ENCODE measurements at regions not wholly inside any gene's neighbourhood (a gene's known extent, or its start where the extent isn't known, plus 50 kb on each side); places are given as distances from the start of the nearest gene placed in this dataset.
"Not testable (repeated sequence)": the region's sequence is repeated elsewhere in the genome, so short reads cannot be mapped to it uniquely, and the experiment has no call there.

DNA sequence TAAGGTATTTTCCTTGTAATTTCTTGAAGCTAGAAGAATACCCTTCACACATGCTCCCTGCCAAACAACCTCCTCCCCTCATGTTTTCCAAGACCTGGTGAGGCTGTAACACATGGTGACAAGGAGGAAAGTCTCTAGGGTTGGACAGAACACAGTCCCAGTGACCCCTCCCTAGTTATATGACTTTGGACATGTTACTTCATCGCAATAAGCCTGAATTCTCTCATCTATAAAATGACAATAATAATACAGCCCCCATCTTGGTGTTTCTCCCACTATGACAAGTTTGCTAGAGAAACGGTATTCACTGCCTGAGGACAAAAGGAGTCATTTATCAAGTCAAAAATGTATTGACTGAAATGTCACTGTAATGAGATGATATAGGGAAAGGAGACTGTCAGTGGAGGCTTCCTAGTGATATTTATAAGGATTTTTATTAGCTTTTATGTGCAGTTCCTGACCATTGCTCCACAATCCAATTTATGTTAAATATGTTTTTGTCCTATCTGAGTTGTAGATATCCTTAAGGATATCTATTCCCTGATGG is 464.4 kb downstream of the SUCLG1 start:
- TF ChIP-seq, protein P1, sequence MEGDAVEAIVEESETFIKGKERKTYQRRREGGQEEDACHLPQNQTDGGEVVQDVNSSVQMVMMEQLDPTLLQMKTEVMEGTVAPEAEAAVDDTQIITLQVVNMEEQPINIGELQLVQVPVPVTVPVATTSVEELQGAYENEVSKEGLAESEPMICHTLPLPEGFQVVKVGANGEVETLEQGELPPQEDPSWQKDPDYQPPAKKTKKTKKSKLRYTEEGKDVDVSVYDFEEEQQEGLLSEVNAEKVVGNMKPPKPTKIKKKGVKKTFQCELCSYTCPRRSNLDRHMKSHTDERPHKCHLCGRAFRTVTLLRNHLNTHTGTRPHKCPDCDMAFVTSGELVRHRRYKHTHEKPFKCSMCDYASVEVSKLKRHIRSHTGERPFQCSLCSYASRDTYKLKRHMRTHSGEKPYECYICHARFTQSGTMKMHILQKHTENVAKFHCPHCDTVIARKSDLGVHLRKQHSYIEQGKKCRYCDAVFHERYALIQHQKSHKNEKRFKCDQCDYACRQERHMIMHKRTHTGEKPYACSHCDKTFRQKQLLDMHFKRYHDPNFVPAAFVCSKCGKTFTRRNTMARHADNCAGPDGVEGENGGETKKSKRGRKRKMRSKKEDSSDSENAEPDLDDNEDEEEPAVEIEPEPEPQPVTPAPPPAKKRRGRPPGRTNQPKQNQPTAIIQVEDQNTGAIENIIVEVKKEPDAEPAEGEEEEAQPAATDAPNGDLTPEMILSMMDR (conservative IDR thresholded peaks at IDR 0.05) = no peak
- no peak overlapping the region for H3K27ac ChIP-seq

DNA sequence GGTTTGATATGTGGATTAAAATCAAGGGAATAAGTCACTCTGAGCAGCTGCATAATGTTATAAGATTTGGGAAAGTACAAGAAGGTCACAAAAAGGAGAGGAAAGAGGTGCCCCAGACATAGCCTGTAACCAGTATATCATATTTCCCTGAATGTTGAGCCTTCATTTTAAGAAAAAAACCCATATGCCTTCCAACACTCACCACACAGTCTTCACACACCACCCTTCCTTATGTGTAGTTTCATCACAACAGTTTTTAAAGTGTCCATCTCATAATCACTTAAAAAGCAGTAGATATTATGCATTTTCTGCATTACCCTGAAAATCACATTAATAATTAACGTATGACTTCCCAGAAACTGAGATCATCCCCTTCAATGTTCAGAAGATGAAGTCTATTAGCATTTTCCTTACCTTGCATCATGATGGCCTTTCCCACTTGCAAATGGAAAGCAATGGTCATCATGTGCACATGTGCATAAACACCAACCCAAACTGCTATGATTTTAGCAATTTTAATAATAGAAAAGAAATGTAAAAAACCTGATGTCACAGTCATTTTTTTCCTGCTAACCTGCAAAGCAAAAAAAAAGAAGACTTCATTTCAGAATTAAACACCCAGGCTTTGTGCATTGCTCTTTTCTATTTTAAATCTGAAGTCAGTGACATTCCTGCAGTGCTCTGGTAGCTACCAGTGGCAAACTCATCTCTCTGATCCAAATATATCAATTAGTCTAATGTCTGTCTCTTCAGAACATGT is 465.0 kb downstream of the SUCLG1 start:
- no peak overlapping the region for H3K27ac ChIP-seq
- TF ChIP-seq, protein P1 (conservative IDR thresholded peaks at IDR 0.05) = no peak

DNA sequence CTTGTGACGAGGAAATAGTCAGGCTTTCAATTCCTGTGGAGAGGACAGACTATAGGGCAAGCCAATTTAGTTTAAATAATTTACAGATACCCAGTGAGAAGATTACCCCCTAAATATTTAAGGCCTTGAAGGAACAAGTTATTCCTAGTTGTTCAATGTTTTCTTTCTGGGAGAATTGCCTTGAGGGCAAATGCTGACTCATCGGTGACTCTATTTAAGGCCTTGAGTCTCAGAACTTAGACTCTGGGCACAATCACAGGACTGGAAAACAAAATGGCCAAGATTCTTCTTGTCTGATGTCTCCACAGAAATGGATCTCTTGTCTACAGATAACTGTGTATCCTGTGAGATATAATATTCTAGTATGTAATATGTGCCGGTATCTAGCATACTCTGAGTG is 467.1 kb downstream of the SUCLG1 start:
- TF ChIP-seq, protein P1 (conservative IDR thresholded peaks at IDR 0.05) = no peak
- no peak overlapping the region for H3K27ac ChIP-seq

DNA sequence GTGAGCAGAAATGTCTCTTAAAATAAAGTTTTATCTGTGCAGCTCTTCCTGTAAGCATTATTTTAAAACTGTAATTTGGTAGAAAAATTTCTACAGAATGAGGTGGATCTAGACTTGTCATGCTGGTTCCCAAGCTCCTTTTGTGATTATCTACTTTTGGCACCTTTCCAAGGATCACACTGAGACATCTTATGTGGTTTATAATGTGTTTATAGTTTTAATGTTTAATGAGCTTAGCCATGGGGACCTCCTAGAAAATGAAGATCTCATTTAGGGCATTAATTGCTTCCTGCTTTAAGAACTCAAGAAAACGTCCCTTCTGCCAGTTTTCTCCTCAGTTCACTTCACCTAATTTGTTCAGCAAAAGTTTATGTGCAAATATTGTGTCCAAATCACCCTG is 468.4 kb downstream of the SUCLG1 start:
- no peak overlapping the region for H3K27ac ChIP-seq
- TF ChIP-seq, protein P1 (conservative IDR thresholded peaks at IDR 0.05) = no peak

DNA sequence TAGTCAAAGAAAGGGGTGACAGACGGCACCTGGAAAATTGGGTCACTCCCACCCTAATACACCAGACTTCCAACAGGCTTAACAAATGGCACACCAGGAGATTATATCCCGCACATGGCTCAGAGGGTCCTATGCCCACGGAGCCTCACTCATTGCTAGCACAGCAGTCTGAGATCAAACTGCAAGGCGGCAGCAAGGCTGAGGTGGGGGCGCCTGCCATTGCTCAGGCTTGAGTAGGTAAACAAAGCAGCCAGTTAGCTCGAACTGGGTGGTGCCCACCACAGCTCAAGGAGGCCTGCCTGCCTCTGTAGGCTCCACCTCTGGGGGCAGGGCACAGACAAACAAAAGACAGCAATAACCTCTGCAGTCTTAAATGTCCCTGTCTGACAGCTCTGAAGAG is 482.5 kb downstream of the SUCLG1 start:
- H3K27ac ChIP-seq = not testable (repeated sequence)

DNA sequence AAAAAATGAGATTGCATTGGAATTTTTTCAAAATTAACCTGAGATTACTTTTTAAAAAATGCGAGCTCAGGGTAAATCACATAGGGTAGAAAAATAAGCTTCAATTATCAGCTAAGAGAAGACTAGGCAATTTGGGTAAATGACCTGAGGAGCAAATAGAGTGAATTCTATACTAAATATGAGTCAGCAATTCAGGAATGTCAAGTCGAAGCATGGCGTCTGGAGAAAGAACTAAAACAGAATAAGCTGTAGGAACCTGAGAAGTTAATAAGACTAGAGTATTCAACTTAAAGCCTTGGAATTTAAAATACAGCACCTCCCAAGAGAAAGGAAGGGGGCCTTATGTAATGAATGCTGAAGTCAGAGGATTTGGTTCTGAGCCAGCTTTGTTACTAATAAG is 487.0 kb downstream of the SUCLG1 start:
- no peak overlapping the region for H3K27ac ChIP-seq
- TF ChIP-seq, protein P1 (conservative IDR thresholded peaks at IDR 0.05) = no peak

DNA sequence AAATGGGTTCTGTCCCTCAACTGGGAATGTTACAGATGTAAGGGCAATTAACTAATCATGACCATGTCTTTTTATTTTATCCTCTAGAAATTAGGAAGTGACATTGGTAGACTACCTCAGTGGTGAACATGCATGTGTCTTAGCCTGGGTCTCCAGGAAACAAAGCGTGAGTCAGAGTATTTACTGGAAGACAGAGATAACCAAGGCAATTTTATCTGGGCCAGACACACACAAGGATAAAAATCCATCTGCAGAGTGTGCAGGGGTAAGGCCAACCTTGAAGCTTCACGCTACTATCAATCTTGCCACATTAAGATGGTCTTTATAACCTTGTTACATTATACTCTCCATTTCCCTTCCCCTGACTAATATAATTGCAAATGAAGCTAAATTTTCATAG is 487.5 kb downstream of the SUCLG1 start:
- no peak overlapping the region for H3K27ac ChIP-seq
- TF ChIP-seq, protein P1 (conservative IDR thresholded peaks at IDR 0.05) = no peak

DNA sequence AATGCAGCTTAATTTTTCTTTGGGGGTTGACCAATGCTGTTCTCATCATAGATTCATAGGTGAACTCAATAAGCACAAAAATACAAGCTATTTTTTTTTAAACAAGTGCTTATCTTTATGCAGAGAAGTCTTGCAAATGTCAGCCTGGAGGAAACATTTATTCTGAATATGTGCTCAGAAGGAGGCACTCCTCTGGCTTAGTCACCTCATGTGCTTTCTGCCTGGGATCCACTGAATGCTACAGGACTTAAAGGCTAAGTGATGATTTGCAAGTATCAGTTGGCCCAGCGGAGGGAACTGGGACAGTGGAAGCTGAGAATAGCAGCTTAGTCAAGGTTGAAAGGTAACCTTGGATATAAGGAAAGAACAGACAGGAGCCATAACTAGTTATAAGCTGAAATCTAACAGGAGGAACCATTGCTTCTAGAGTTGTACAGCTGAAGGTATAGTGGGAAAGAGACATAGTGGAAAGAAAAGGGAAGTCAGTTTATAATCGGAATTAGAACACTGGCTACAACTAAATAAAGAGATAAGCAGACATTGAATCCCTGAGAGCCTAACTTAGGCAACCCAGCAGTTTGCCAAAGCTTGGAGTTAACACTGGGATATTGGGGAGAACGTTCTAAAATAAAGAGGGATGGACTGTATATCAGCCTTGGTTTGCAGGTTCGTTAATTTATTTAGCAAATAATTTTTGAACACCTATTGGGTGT is 488.7 kb downstream of the SUCLG1 start:
- TF ChIP-seq, protein P1 (conservative IDR thresholded peaks at IDR 0.05) = no peak
- H3K27ac ChIP-seq = no peak overlapping the region

All from VCaP (cell line).